PC-9 (cell line): ENCODE measurements at regions not wholly inside any gene's neighbourhood (a gene's known extent, or its start where the extent isn't known, plus 50 kb on each side); places are given as distances from the start of the nearest gene placed in this dataset.

Source experiments
- BruUV-seq: library from RNA; stranded (reverse); fragments of 400-500 nt; replicated peaks from 2 replicates; lab custom pipeline; 2021; lab: Mats Ljungman, UMichigan
- CTCF ChIA-PET: fragments of 300-600 bp; sonication (Branson Sonifier 250); formaldehyde crosslinking; loops from one replicate; lab custom pipeline; 2022; ENCODE audit warnings: antibody characterized with exemption; lab: Charles Lee
- POLR2A ChIA-PET: fragments of 300-600 bp; sonication (Branson Sonifier 250); formaldehyde crosslinking; loops from one replicate; lab custom pipeline; 2022; ENCODE audit warnings: antibody characterized with exemption; ENCODE audit not compliant: unreplicated experiment; lab: Charles Lee
- DNase-seq, 2 experiments: peaks; one replicate each; pipeline versions ENCODE4 v3.0.0 to v3.0.0-alpha.2; 2015 to 2022; ENCODE audit warnings: mixed read lengths in 1 of 2
- H2AFZ ChIP-seq: fragments of 200-600 bp; sonication (generic); 2 replicates; pipeline ENCODE4 v1.8.1; 2017; ENCODE audit warnings: antibody characterized with exemption
- H3F3A ChIP-seq: fragments of 200-600 bp; sonication (generic); 2 replicates; pipeline ENCODE4 v1.8.1; 2017; ENCODE audit warnings: antibody characterized with exemption, mild to moderate bottlenecking, low read depth; ENCODE audit not compliant: insufficient read depth
- H3K27ac ChIP-seq: fragments of 200-600 bp; sonication (generic); 2 replicates; pipeline ENCODE4 v1.6.1; 2016; ENCODE audit warnings: mixed run types
- H3K27me3 ChIP-seq: fragments of 200-600 bp; sonication (generic); 2 replicates; pipeline ENCODE4 v1.6.1; 2016; ENCODE audit warnings: low read depth, mixed run types; ENCODE audit not compliant: insufficient read depth
- H3K36me3 ChIP-seq: fragments of 200-600 bp; sonication (generic); 2 replicates; pipeline ENCODE4 v1.6.1; 2016; ENCODE audit warnings: low read depth, mixed run types
- H3K4me1 ChIP-seq: fragments of 200-600 bp; sonication (generic); replicated peaks from 2 replicates; pipeline ENCODE4 v1.6.1; 2016; ENCODE audit warnings: mixed run types; ENCODE audit not compliant: insufficient read depth
- H3K4me2 ChIP-seq: fragments of 200-600 bp; sonication (generic); 2 replicates; pipeline ENCODE4 v1.6.1; 2017; ENCODE audit warnings: mixed run types
- H3K4me3 ChIP-seq: fragments of 200-600 bp; sonication (generic); 2 replicates; pipeline ENCODE4 v1.6.1; 2016; ENCODE audit warnings: mixed run types
- H3K79me2 ChIP-seq: fragments of 200-600 bp; sonication (generic); 2 replicates; pipeline ENCODE4 v1.6.1; 2017; ENCODE audit warnings: low read depth, mixed run types
- H3K9me2 ChIP-seq: fragments of 200-600 bp; sonication (generic); 2 replicates; pipeline ENCODE4 v1.8.1; 2017; ENCODE audit warnings: mild to moderate bottlenecking; ENCODE audit not compliant: insufficient read depth
- H3K9me3 ChIP-seq: fragments of 200-600 bp; sonication (generic); 2 replicates; pipeline ENCODE4 v1.8.1; 2016; ENCODE audit warnings: low read depth; ENCODE audit not compliant: insufficient read depth
- H4K20me1 ChIP-seq: fragments of 200-600 bp; sonication (generic); 2 replicates; pipeline ENCODE4 v1.8.1; 2017; ENCODE audit not compliant: insufficient read depth
- EZH2 ChIP-seq: fragments of 200-600 bp; sonication (generic); IDR thresholded peaks from 2 replicates; pipeline ENCODE4 v1.8.0; 2017; ENCODE audit warnings: antibody characterized with exemption, low read depth
- intact Hi-C: fragments of 100-400 bp; cut with micrococcal nuclease; formaldehyde crosslinking; loops from one replicate; pipeline ENCODE4 v1.10.0; 2022; ENCODE audit not compliant: unreplicated experiment
- TF ChIP-seq, protein P1 (sequence below): fragments of 200-600 bp; sonication (generic); conservative IDR thresholded peaks from 2 replicates; pipeline ENCODE4 v1.6.1; 2017; ENCODE audit warnings: mixed run types, antibody characterized with exemption, mild to moderate bottlenecking, moderate library complexity

DNA sequence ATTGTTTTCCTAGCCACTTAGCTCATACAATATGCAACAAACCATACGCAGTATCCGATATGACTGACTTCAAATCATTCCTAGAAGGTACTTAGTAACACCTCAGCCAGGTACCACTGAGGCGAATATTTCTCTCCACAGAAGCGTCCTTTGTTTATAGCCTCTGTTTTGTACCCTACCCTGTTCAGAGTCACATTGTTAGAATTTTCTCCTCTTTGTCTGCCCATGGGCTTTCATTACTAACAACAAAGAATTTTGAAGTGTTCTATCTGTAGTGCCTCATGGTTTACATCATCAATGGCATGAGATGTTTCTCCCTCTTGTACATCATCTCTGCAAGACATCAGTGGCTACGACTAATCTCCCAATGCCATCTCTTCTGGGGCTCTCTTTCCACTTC is 212.4 kb upstream of the GLI3 start:
- H2AFZ ChIP-seq: no peak overlapping the region
- peaks cover 18% of the 10 kb centered on the region for H3K27me3 ChIP-seq
- H3K36me3 ChIP-seq: no peaks in the 10 kb centered on the region
- no peaks in the 10 kb centered on the region for H3K4me1 ChIP-seq
- no peaks in the 10 kb centered on the region for H4K20me1 ChIP-seq
- ChIA-PET POLR2A (no interaction called here), CTCF (no interaction called here)
- H3K9me2 ChIP-seq: no peaks in the 10 kb centered on the region
- no peaks in the 10 kb centered on the region for H3K79me2 ChIP-seq
- no TSS peak for BruUV-seq
- H3K4me2 ChIP-seq: no peak overlapping the region
- intact Hi-C loops: no loop called here
- H3F3A ChIP-seq: no peaks in the 10 kb centered on the region
- no peaks in the 10 kb centered on the region for H3K9me3 ChIP-seq
- H3K27ac ChIP-seq: no peak overlapping the region
- TF ChIP-seq EZH2: no peak
- TF ChIP-seq, protein P1, sequence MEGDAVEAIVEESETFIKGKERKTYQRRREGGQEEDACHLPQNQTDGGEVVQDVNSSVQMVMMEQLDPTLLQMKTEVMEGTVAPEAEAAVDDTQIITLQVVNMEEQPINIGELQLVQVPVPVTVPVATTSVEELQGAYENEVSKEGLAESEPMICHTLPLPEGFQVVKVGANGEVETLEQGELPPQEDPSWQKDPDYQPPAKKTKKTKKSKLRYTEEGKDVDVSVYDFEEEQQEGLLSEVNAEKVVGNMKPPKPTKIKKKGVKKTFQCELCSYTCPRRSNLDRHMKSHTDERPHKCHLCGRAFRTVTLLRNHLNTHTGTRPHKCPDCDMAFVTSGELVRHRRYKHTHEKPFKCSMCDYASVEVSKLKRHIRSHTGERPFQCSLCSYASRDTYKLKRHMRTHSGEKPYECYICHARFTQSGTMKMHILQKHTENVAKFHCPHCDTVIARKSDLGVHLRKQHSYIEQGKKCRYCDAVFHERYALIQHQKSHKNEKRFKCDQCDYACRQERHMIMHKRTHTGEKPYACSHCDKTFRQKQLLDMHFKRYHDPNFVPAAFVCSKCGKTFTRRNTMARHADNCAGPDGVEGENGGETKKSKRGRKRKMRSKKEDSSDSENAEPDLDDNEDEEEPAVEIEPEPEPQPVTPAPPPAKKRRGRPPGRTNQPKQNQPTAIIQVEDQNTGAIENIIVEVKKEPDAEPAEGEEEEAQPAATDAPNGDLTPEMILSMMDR: no peak
- no peak overlapping the region for H3K4me3 ChIP-seq
- DNase-seq: no peak

- no peaks in the 10 kb centered on the region for H4K20me1 ChIP-seq
These were observed 211.9 kb upstream of the GLI3 start for GRCh38 chr7:42448901-42449300.

DNA sequence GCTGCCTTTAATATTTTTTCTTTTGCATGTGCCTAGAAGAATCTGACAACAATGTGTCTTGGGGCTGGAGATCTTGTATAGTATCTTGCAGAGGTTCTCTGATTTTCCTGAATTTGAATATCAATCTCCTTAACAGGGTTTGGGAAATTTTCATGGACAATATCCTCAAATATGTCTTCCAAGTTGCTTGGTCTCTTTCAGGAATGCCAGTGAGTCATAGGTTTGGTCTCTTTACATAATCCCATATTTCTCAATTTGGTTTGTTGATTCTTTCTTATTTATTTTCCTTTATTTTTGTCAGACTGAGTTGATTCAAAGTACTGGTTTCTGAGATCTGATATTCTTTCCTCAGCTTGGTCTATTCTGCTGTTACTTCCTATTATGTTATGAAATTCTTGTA is 208.7 kb upstream of the GLI3 start:
- no peak overlapping the region for H3K27ac ChIP-seq
- intact Hi-C loops: no loop called here
- no peaks in the 10 kb centered on the region for H3F3A ChIP-seq
- H3K27me3 ChIP-seq: no peaks in the 10 kb centered on the region
- no peaks in the 10 kb centered on the region for H3K9me3 ChIP-seq
- H2AFZ ChIP-seq: no peak overlapping the region
- H3K79me2 ChIP-seq: no peaks in the 10 kb centered on the region
- no TSS peak for BruUV-seq
- H3K4me3 ChIP-seq: no peak overlapping the region
- H4K20me1 ChIP-seq: no peaks in the 10 kb centered on the region
- ChIA-PET CTCF (no interaction called here), POLR2A (no interaction called here)
- H3K9me2 ChIP-seq: no peaks in the 10 kb centered on the region
- H3K36me3 ChIP-seq: no peaks in the 10 kb centered on the region
- no peaks in the 10 kb centered on the region for H3K4me1 ChIP-seq
- no peak for DNase-seq
- no peak for TF ChIP-seq EZH2
- TF ChIP-seq, protein P1: no peak
- no peak overlapping the region for H3K4me2 ChIP-seq

More at GRCh38 chr7:42448901-42449300, 211.9 kb upstream of the GLI3 start:
- intact Hi-C loops: no loop called here
- TF ChIP-seq EZH2: no peak
- TF ChIP-seq, protein P1: no peak
- Histone ChIP-seq H3K36me3 (no peaks in the 10 kb centered on the region), H3K4me3 (no peak overlapping the region), H3K9me2 (no peaks in the 10 kb centered on the region), H3F3A (no peaks in the 10 kb centered on the region), H3K27ac (no peak overlapping the region), H3K4me1 (no peaks in the 10 kb centered on the region), H2AFZ (no peak overlapping the region), H3K9me3 (no peaks in the 10 kb centered on the region), H3K4me2 (no peak overlapping the region), H3K27me3 (peaks cover 13% of the 10 kb centered on the region), H3K79me2 (no peaks in the 10 kb centered on the region)
- ChIA-PET CTCF (no interaction called here), POLR2A (no interaction called here)
- DNase-seq: no peak
- no TSS peak for BruUV-seq
